A172 (cell line): ENCODE measurements at regions not wholly inside any gene's neighbourhood (a gene's known extent, or its start where the extent isn't known, plus 50 kb on each side); places are given as distances from the start of the nearest gene placed in this dataset.

ENCODE experiments used
- DNase-seq: peaks from one replicate; pipeline ENCODE4 v3.0.0-alpha.2; 2015; ENCODE audit warnings: low spot score

DNA sequence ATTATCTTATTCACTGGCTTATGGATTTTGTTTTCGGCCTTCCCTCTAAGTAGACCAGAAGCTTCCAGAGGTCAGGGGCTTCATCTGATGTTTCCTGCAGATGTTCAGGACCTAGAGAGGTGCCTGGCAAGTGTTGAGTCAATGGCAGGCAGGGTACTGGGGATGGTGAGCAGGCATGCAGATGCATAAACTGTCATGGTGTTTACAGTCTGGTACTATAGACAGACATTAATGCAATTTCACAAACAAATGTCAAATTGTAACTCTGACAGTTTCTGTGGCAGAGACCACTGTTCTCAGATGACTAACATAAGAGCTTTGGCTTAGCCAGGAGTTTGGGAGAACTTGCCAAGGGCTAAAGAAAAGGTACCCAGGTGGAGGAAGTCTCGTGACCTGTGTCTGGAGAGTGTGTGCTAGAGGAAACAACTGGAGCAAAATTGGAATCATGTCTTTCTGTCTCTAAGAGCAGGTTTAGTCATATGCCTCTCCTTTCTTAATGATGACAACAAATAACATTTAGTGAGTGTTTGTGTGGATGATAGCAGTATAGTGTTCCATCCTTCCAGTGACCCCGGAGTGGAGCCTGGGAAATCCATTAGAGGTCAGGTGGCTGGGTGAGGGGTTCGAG lies 53.7 kb upstream of the TRAK1 start:
- DNase-seq: no peak

GRCh38 chr3:42036483-42036823 lies 54.7 kb upstream of the TRAK1 start:
- peak; percentile 84 for DNase-seq

DNA sequence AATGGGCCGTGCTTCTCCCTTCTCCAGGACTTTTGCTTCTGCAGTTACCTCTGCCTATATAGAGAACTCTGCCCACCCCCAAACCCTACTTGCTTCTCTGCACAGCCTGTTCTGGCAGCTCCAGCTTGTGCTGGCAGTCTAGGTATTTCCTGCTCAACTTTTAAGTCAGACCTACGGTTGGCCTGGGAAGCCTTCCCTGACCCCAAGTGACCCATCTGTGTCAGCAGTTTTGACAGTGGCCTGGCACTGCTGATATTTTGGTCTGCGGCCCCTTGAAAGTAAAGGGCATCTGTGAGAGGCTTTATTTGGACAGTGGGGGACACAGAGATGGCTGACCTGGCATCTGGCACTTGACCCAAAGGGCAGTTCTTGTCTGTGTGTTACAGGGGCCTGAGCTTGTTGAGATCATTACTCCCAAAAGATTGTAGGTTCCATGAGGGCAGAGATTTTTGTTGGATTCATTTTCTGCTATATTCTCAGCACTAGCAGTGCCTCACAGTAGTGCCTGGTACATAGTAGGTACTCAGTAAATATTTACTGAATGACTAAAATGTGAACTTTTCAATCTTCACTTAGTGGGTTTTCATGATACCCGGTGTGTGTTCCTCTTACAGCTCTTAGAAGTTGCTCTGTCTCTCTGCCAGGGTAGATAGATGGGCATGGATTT lies 55.2 kb upstream of the TRAK1 start:
- no peak for DNase-seq

- DNase-seq: no peak
These were observed 56.1 kb upstream of the TRAK1 start for GRCh38 chr3:42035007-42035406.

DNA sequence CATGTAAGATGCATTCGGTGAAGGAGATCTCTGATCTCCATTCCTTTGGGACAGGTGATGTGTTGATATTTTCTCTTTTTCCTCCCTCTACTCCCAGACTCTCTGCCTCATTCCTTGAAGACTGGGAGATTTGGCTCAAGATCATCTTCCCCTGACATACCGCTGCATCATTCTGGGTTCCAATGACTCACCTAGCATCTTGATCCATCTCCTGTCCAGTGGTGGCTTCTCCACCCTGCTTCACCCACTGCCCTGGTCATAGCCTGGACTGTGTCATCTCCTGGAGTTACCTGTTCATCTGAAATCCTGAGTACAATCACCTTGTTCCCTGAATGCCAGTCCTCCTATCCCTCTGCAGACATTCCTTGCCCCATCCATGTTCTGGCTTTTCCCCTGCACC lies 57.4 kb upstream of the TRAK1 start:
- DNase-seq: no peak

DNA sequence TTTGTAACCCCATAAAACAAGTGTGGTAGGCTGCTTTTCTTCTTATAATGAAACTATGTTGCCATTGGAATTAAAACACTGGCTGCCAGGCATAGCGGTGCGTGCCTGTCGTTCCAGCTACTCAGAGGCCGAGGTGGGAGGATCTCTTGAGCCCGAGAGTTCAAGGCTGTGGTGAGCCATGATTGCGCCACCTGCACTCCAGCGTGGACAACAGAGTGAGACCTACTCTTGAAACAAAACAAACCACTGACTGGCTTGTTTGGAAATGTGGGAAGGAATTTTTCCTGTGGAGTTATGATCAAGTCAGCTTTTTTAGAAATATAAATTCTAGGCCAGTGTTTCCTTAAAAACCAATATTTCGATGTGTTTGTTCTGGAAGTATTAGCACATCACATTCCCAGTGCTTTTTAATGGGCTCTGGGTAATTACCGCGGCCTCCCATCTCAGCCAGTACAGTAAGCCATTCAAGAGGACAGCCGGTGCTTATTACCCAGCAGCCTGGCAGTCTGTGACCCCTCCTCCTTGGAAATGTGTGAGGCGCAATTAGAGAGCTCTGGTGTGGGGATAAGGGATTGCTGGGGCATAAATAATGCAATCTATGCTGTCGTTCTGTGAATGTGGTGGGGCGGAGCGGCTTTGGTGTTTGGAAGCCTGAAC lies 58.3 kb upstream of the TRAK1 start:
- DNase-seq: peak; percentile 64

DNA sequence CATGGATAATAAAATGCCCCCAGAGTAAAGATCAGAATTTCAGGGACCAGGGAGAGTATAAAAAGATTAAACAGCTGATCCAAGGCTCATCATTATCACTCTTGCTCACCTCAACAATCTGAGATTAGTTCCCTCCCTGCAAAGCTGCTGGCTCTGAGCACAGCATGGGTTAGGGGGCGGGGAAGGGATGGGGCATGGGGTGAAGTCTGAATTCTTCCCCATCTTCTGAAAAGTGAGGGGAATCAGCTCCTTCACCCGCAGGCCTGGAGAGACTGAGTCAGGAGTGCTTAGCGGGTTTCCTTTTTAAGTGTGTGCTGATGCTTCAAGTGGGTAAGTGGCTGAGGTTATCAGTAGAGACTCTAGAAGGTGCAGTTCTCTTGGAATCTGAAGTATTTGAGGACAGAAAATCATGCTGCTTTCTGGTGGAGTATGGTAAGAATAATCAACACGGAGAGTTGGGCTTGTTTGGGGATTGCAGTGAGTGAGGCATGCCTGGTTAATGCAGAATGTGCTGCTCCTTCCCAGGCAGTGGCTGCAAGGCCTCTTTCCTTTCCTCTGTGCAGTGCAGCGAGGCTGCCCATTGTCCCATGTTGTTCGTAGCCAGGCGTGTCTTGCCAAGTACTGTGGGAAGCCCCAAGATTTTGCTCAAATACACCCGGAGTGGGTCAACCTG lies 59.2 kb upstream of the TRAK1 start:
- DNase-seq: no peak

DNA sequence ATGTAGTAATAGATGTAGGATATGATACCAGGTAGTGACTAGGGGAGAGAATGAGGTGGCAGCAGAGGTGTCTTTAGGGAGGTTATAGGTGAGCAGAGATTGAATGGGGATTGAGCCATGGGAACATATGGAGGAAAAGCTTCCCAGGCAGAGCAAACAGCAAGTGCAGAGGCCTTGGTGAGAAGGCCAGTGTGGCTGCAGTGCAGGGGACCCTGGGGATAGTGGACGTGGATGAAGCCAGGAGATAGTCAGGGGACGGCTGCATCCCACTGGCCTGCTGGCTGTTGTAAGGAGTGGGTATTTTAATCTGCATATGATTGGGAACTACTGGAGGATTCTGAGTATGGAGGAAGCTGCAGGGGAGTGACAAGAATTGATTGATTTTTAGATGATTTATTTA lies 62.7 kb upstream of the TRAK1 start:
- DNase-seq: no peak

- DNase-seq: no peak
These were observed 63.6 kb upstream of the TRAK1 start for GRCh38 chr3:42027571-42027970.

DNA sequence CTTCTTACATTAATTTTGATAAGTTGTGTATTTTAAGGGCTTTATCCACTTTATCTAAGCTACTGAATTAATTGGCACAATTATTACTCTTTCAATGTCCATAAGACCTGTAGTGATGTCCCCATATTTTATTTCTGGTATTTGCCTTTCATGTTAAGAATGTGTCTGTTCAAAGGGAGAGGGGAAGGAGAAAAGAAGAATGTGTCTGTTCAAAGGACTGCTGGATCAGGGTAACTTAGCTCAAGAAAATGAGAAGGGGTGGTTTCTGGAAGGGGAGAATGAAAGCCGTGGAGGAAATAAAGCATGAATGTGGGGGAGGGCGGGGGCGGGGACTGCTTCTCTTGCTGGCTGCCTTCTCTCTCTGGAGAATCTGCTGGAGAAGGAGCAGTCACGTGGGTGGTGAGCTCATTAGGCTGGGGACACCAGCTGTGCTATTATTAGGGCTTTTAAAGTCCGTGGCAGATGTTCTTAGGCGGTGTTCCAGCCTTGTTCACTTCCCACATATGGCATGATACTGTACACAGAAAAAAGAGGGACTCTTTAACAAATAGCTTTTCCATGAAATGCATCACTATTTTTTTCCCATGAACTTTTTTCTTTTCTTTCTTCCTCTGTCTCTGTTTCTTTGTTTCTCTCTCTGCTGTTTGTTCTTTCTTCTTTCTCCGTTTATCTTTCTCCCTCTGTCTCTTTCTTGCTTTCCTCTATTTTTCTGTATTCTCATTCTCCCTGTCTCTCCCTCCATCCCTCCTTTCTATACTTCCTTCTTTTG lies 63.7 kb upstream of the ULK4 start:
- DNase-seq: peak; percentile 88

DNA sequence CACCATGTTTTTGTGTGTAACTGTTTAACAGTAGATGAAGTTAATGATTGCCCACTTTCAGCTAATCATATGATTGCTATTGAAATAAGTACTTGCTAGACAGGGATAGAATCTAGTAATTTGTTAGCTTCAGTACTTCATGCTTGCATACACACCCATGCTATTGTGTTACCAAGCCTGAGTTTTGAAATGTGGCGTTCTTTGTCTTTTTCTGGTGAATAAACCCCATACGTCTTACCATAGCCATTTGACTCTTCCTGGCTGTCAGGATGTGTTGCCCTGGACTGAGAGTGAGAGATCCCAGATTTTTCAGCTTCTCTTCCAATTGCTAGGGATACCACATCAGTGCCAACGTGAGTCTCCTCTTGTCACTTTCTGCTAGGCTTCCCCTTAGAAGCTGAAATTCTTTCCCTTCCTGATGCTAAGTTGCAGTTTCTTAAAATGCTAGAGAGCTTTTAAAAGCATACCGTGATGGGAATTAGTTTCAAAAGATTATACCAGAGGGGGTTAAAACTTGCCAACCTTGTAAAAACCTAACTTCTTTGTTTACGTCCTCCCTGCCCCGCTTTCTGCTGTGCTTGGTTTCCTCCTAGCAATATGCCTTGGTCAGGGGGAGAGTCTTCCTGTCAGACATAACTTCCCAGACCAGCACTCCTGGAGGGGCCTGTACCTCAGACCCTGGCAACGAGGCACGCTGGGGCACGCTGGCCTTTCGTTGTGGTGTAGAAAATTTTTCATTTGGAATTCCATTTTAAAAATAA lies 62.9 kb upstream of the ULK4 start:
- no peak for DNase-seq

DNA sequence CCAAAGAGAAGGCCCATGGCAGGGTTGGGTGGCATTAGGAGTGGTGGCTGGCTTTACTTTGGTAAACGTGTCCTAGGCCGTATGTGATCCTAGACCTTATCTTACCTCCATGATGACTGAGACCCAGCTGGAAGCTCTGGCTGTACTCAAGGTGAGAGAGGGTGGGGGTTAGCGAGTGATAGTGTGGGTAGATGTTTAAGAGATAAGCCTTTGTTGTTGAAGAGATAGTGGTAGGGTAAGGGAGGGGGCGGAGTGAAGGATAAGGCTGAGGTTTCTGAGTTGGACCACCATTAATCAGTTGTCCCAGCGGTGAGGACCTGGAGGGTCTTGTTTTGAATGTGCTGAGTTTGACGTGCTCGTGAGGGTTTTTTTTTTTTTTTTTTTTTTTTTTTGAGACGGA lies 61.5 kb upstream of the ULK4 start:
- no peak for DNase-seq

DNA sequence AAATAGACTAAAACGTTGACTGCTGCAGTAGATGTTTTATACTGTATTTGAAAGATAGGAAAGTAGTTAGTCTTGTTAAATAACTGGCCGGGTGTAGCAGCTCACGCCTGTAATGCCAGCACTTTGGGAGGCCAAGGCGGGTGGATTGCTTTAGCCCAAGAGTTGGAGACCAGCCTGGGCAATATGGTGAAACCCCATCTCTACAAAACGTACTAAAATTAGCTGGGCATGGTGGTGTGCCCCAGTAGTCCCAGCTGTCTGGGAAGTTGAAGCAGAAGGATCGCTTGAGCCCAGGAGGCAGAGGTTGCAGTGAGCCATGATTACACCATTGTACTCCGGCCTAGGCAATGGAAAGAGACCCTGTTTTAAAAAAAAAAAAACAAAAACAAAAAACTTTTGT lies 60.5 kb upstream of the ULK4 start:
- DNase-seq: no peak

DNA sequence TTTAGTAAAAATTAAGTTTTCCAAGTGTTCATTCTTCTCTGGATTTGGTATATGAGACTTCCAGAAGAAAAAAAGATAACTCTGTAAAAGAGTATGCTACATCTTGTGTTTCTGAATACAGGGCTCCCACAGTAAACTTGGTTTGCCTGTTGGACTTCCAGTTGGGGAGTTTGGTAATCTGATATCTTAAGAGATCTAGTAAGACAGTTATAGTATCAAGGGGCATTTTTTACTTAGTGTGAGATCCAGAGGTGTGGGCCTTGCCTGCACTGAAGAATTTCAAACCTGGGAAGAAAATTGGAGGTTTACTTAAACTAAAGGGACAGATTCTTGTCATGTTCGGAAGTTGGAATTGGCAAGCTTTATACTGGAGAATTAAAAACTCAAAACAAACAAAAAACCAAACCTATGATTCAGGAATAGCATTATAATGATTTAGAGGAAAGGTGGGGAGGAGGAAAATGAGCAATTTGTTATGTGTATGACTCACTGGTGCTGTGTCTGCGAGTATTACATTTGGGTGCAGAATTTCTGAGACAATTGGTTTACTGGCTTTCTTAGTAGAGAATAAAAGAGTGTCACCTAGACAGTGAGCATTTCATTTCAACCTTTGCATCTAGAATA lies 58.9 kb upstream of the ULK4 start:
- DNase-seq: peak; percentile 79

DNA sequence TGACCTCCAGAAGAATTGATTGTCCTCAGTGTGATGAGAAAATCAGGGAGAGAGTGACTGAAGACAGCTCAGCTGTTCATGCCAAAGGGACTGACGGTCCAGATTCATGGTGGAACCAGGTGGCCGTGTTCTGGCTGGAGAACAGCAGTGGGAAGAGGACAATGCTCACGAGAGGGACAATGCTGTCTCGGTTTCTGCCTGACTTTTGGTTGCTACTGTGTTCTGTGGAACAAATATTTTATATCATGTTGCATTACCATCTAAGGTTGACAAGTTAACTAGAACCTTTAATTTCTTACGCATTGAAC lies 58.0 kb upstream of the ULK4 start:
- no peak for DNase-seq

DNA sequence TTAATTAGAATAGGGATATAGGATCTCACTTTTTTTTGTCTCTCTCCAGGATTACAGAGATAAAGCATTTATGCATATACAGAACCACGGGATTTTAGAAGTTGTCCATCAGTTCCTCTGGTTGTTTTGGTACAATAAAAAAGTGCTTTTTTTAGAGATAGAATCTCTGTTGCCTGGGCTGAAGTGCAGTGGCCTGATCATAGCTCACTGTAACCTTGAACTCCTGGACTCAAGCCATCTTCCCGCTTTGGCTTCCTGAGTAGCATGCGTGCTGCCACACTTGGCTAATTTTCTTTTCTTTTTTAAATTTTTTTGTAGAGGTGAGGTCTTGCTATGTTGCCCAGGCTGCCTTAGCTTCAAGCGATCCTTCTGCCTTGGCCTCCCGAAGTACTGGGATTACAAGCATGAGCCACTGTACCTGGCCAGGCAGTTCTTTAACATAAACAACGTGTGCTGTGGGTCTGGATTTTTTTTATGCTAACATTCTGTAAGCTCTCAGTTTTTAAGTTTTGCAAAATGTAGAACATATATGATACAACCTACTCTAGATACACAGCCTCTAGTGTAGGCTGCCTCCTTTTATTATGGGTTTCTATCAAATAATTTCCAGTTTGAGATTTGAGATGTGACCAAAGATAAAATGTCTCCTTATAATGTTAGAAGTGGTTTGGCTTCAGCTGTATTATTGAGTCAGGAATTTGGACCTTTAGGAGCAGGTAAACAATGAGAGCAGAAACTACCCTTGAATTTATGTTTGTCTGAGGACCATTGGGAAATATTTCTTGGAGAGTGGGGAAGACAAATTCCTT lies 57.4 kb upstream of the ULK4 start:
- no peak for DNase-seq

DNA sequence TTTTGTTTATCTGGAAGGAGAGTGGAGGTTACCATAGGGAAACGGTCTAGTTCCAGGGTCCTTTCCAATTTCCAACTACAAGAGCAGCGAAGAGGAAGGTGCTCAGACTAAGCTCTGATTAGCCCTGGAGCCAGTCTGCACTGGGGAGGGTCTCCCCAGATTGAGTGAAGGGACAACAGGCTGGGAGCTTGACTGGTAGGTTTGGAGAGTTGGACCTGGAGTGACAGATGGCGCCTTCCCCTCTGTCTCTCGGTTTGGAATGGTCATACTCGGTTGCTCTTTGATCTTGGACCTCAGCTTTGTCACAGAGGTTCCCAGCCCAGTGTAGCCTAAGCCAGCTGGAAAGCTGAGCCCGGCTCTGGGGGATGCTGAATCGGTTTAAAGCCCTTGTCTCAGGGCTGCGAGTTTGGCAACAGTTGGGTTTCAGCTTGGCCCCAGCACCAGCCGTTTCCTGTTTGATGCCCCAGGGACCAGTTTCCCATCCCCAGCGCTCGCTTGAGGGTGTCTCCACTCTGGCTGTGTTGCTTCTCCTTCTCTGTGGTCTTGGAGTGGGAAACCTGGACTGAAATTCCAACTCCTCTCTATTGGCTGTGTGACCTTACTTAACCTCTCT lies 53.1 kb upstream of the ULK4 start:
- DNase-seq: no peak

- DNase-seq: no peak
These were observed 52.6 kb upstream of the ULK4 start for GRCh38 chr3:42014458-42014920.

- DNase-seq: no peak
These were observed 52.0 kb upstream of the ULK4 start for GRCh38 chr3:42013691-42014457.
